H9 (cell line): ENCODE measurements at regions not wholly inside any gene's neighbourhood (a gene's known extent, or its start where the extent isn't known, plus 50 kb on each side); places are given as distances from the start of the nearest gene placed in this dataset.

Experiments used
- DNase-seq: peaks from one replicate; pipeline ENCODE4 v3.0.0-alpha.2; 2017
- H2AFZ ChIP-seq: one replicate; pipeline ENCODE4 v1.6.1; 2013; ENCODE audit warnings: mild to moderate bottlenecking, low read length, control low read depth, moderate library complexity
- H2AK5ac ChIP-seq: 2 replicates; pipeline ENCODE4 v1.6.1; 2013; ENCODE audit warnings: low read length, control low read depth, mixed read lengths; ENCODE audit not compliant: insufficient read length
- H2BK120ac ChIP-seq: one replicate; pipeline ENCODE4 v1.6.1; 2013; ENCODE audit warnings: low read depth, mild to moderate bottlenecking, low read length, control low read depth, inconsistent platforms; ENCODE audit not compliant: poor library complexity, severe bottlenecking
- H2BK12ac ChIP-seq: 2 replicates; pipeline ENCODE4 v1.6.1; 2013; ENCODE audit warnings: low read length, control low read depth, mixed read lengths, low read depth; ENCODE audit not compliant: insufficient read length
- H2BK15ac ChIP-seq: 2 replicates; pipeline ENCODE4 v1.6.1; 2013; ENCODE audit warnings: low read depth, low read length, control low read depth
- H2BK20ac ChIP-seq: one replicate; pipeline ENCODE4 v1.6.1; 2013; ENCODE audit warnings: low read depth, mild to moderate bottlenecking, low read length, control low read depth, inconsistent platforms; ENCODE audit not compliant: poor library complexity, severe bottlenecking
- H2BK5ac ChIP-seq: 2 replicates; pipeline ENCODE4 v1.6.1; 2013; ENCODE audit warnings: low read length, control low read depth, mixed read lengths; ENCODE audit not compliant: insufficient read length
- H3K14ac ChIP-seq: 2 replicates; pipeline ENCODE4 v1.6.1; 2013; ENCODE audit warnings: low read length, control low read depth; ENCODE audit not compliant: insufficient read depth
- H3K18ac ChIP-seq: 2 replicates; pipeline ENCODE4 v1.6.1; 2013; ENCODE audit warnings: low read depth, mild to moderate bottlenecking, mixed read lengths, low read length, control low read depth; ENCODE audit not compliant: insufficient read length
- H3K23ac ChIP-seq: 2 replicates; pipeline ENCODE4 v1.6.1; 2013; ENCODE audit warnings: low read length, control low read depth, mixed read lengths, low read depth; ENCODE audit not compliant: insufficient read length
- H3K23me2 ChIP-seq: 2 replicates; pipeline ENCODE4 v1.6.1; 2013; ENCODE audit warnings: low read depth, mild to moderate bottlenecking, mixed read lengths, low read length, control low read depth; ENCODE audit not compliant: insufficient read length, poor library complexity, severe bottlenecking
- H3K27ac ChIP-seq: 2 replicates; pipeline ENCODE4 v1.5.1; 2013; ENCODE audit warnings: low read length, control low read depth, mixed read lengths, low read depth; ENCODE audit not compliant: insufficient read length
- H3K27me3 ChIP-seq: 2 replicates; pipeline ENCODE4 v1.6.1; 2013; ENCODE audit warnings: low read length, control low read depth, inconsistent platforms; ENCODE audit not compliant: insufficient read depth
- H3K4ac ChIP-seq: 2 replicates; pipeline ENCODE4 v1.6.1; 2013; ENCODE audit warnings: low read depth, mild to moderate bottlenecking, control low read depth, inconsistent platforms, low read length, moderate library complexity
- H3K4me1 ChIP-seq: 2 replicates; pipeline ENCODE4 v1.6.1; 2013; ENCODE audit warnings: low read length, control low read depth, inconsistent platforms; ENCODE audit not compliant: insufficient read depth
- H3K4me2 ChIP-seq: 2 replicates; pipeline ENCODE4 v1.6.1; 2013; ENCODE audit warnings: low read length, control low read depth, mixed read lengths; ENCODE audit not compliant: insufficient read length, insufficient read depth
- H3K56ac ChIP-seq: 2 replicates; pipeline ENCODE4 v1.6.1; 2013; ENCODE audit warnings: low read depth, mild to moderate bottlenecking, mixed read lengths, low read length, control low read depth; ENCODE audit not compliant: insufficient read length
- H3K79me1 ChIP-seq: 2 replicates; pipeline ENCODE4 v1.6.1; 2013; ENCODE audit warnings: low read depth, mild to moderate bottlenecking, moderate library complexity, low read length, control low read depth, inconsistent platforms; ENCODE audit not compliant: insufficient read depth, poor library complexity, severe bottlenecking
- H3K79me2 ChIP-seq: 2 replicates; pipeline ENCODE4 v1.6.1; 2013; ENCODE audit warnings: low read length, control low read depth, inconsistent platforms; ENCODE audit not compliant: insufficient read depth
- H3K9ac ChIP-seq: 2 replicates; pipeline ENCODE4 v1.6.1; 2013; ENCODE audit warnings: low read length, control low read depth, mixed read lengths; ENCODE audit not compliant: insufficient read length; ENCODE audit errors: extremely low read depth
- H3K9me3 ChIP-seq: one replicate; pipeline ENCODE4 v1.6.1; 2013; ENCODE audit warnings: low read depth, low read length, inconsistent platforms; ENCODE audit not compliant: control insufficient read depth
- H3T11ph ChIP-seq: one replicate; pipeline ENCODE4 v1.6.1; 2013; ENCODE audit warnings: mild to moderate bottlenecking, low read length, control low read depth, inconsistent platforms
- H4K20me1 ChIP-seq: one replicate; pipeline ENCODE4 v1.6.1; 2013; ENCODE audit not compliant: control insufficient read depth, insufficient read length, insufficient read depth
- H4K5ac ChIP-seq: 2 replicates; pipeline ENCODE4 v1.6.1; 2013; ENCODE audit warnings: low read depth, mild to moderate bottlenecking, mixed read lengths, low read length, control low read depth; ENCODE audit not compliant: insufficient read length
- H4K8ac ChIP-seq: replicated peaks from 2 replicates; pipeline ENCODE4 v1.6.1; 2013; ENCODE audit warnings: low read length, control low read depth, mixed read lengths, low read depth; ENCODE audit not compliant: insufficient read length
- H4K91ac ChIP-seq: 2 replicates; pipeline ENCODE4 v1.6.1; 2013; ENCODE audit warnings: low read depth, mild to moderate bottlenecking, moderate library complexity, mixed read lengths, low read length, control low read depth; ENCODE audit not compliant: insufficient read length
- H3K27ac Mint-ChIP-seq, 3 experiments: 2 replicates in 2 of 3; 3 replicates in 1 of 3; pipeline ENCODE4 v1.8.0; 2020 to 2021; ENCODE audit warnings: mixed read lengths in 3 of 3, mild to moderate bottlenecking in 1 of 3, moderate library complexity in 1 of 3
- H3K27me3 Mint-ChIP-seq: 2 replicates; pipeline ENCODE4 v1.8.0; 2021; ENCODE audit warnings: low read depth, mild to moderate bottlenecking, moderate library complexity, mixed read lengths
- H3K36me3 Mint-ChIP-seq, 3 experiments: 2 replicates in 2 of 3; 3 replicates in 1 of 3; pipeline ENCODE4 v1.8.0; 2020 to 2021; ENCODE audit warnings: low read depth in 3 of 3, mixed read lengths in 3 of 3; ENCODE audit not compliant: insufficient read depth in 1 of 3
- H3K4me1 Mint-ChIP-seq, 2 experiments: 2 replicates each; pipeline ENCODE4 v1.8.0; 2020; ENCODE audit warnings: mixed read lengths in 2 of 2
- H3K4me3 Mint-ChIP-seq, 2 experiments: 2 replicates in 1 of 2; 3 replicates in 1 of 2; pipeline ENCODE4 v1.8.0; 2020 to 2021; ENCODE audit warnings: mild to moderate bottlenecking in 2 of 2, mixed read lengths in 2 of 2, moderate library complexity in 1 of 2
- H3K9me3 Mint-ChIP-seq, 2 experiments: 2 replicates in 1 of 2; 3 replicates in 1 of 2; pipeline ENCODE4 v1.8.0; 2020; ENCODE audit warnings: mild to moderate bottlenecking in 2 of 2, mixed read lengths in 2 of 2, moderate library complexity in 1 of 2
- CTCF ChIP-seq: fragments of 200-600 bp; sonication (generic); conservative IDR thresholded peaks from 3 replicates; pipeline ENCODE4 v1.8.0; 2021; ENCODE audit warnings: antibody characterized with exemption, mild to moderate bottlenecking
- WGBS: extraction: QIAGEN DNeasy Blood & Tissue Kit; methylation state at CpG from one replicate; pipeline ENCODE4 v1.1.7; 2013; ENCODE audit warnings: missing lambda C conversion rate, low lambda C conversion rate, mixed read lengths; ENCODE audit not compliant: insufficient read length; ENCODE audit errors: extremely low coverage; 5-methylcytosine and 5-hydroxymethylcytosine counted together

- H3K79me2 ChIP-seq: no peaks in the 10 kb centered on the region
- no peak overlapping the region for H2AK5ac ChIP-seq
- H3K36me3 Mint-ChIP-seq: peaks cover 0 to 3% (median 0%) of the 10 kb centered on the region in 3 experiments; a peak in 1 of 7 replicates
- no peaks in the 10 kb centered on the region for H3K9me3 ChIP-seq
- no peaks in the 10 kb centered on the region; the same call in 1 of the 2 replicates for H3K4me1 ChIP-seq
- H3K9ac ChIP-seq: no peak overlapping the region
- no peak overlapping the region for H4K91ac ChIP-seq
- DNase-seq: no peak
- no peak overlapping the region for H3K23ac ChIP-seq
- H3K9me3 Mint-ChIP-seq: peaks cover 0 to 4% of the 10 kb centered on the region in 2 experiments; a peak in 2 of 5 replicates
- no peak overlapping the region for H2BK12ac ChIP-seq
- H3K14ac ChIP-seq: no peak overlapping the region
- no peak overlapping the region for H3K4ac ChIP-seq
- no peak overlapping the region for H3K56ac ChIP-seq
- H2BK5ac ChIP-seq: no peak overlapping the region
- no peak overlapping the region for H2AFZ ChIP-seq
- H2BK20ac ChIP-seq: no peak overlapping the region
- H4K5ac ChIP-seq: no peak overlapping the region
- H3K4me1 Mint-ChIP-seq: peaks cover 33 to 39% of the 10 kb centered on the region in 2 experiments
- no peaks in the 10 kb centered on the region for H4K20me1 ChIP-seq
- no peak overlapping the region for H4K8ac ChIP-seq
- no peak for TF ChIP-seq CTCF
- H3K4me2 ChIP-seq: no peak overlapping the region
- no peak overlapping the region for H3K27ac ChIP-seq
- H2BK120ac ChIP-seq: no peak overlapping the region
- H2BK15ac ChIP-seq: no peak overlapping the region
- WGBS: no CpG with 5 or more reads among the region's 2 CpGs
- no peaks in the 10 kb centered on the region for H3K79me1 ChIP-seq
- H3K27me3 ChIP-seq: no peaks in the 10 kb centered on the region
- H3T11ph ChIP-seq: no peak overlapping the region
- H3K4me3 Mint-ChIP-seq: no peak overlapping the region
- H3K23me2 ChIP-seq: no peaks in the 10 kb centered on the region
- no peak overlapping the region for H3K27ac Mint-ChIP-seq
- no peaks in the 10 kb centered on the region for H3K27me3 Mint-ChIP-seq
- H3K18ac ChIP-seq: no peak overlapping the region
Observed at GRCh38 chr2:81645745-81646301, 1341.3 kb upstream of the LRRTM1 start.
